Neural crest cell (in vitro differentiated cells): ENCODE measurements at regions not wholly inside any gene's neighbourhood (a gene's known extent, or its start where the extent isn't known, plus 50 kb on each side); places are given as distances from the start of the nearest gene placed in this dataset.

Source experiments
- DNase-seq: peaks from one replicate; pipeline ENCODE4 v3.0.0; 2021; ENCODE audit warnings: low read depth, mixed read lengths, low spot score
- H3K27ac Mint-ChIP-seq: one replicate; pipeline ENCODE4 v1.8.0; 2021; ENCODE audit warnings: mild to moderate bottlenecking, mixed read lengths; ENCODE audit not compliant: unreplicated experiment
- H3K27me3 Mint-ChIP-seq: 2 replicates; pipeline ENCODE4 v1.8.0; 2021; ENCODE audit warnings: low read depth, mild to moderate bottlenecking, mixed read lengths
- H3K36me3 Mint-ChIP-seq: 2 replicates; pipeline ENCODE4 v1.8.0; 2021; ENCODE audit warnings: low read depth, mild to moderate bottlenecking, mixed read lengths
- H3K4me1 Mint-ChIP-seq: 2 replicates; pipeline ENCODE4 v1.8.0; 2021; ENCODE audit warnings: mixed read lengths
- H3K4me3 Mint-ChIP-seq: one replicate; pipeline ENCODE4 v1.8.0; 2021; ENCODE audit warnings: mild to moderate bottlenecking, mixed read lengths
- H3K9me3 Mint-ChIP-seq: 2 replicates; pipeline ENCODE4 v1.8.0; 2021; ENCODE audit warnings: mixed read lengths
- CTCF ChIP-seq: fragments of 200-600 bp; sonication (generic); conservative IDR thresholded peaks from 2 replicates; pipeline ENCODE4 v1.5.0; 2021; ENCODE audit warnings: antibody characterized with exemption, mild to moderate bottlenecking

DNA sequence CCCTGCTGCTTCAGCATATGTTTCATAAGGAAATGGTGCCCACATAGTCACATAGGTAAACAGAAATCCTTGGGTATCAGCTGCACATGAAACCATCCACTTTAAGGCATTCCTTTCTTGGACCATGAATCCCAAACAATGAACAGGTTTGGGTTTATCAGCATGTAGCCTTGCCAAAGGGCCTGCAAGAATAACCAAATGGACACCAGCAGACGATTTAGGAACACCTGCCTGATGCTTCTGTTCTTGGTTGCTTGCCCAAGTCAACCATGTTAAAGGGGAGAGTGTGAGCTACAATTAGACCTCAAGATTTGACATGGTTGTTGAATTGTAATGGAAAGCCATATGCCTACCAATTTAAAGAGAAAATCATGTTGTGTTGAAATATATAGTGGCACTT is 1342.7 kb upstream of the PIK3C3 start:
- Mint-ChIP-seq H3K27me3 (no peaks in the 10 kb centered on the region), H3K9me3 (no peaks in the 10 kb centered on the region), H3K36me3 (no peaks in the 10 kb centered on the region), H3K27ac (no peak overlapping the region), H3K4me1 (no peaks in the 10 kb centered on the region), H3K4me3 (no peak overlapping the region)
- TF ChIP-seq CTCF: no peak
- no peak for DNase-seq

DNA sequence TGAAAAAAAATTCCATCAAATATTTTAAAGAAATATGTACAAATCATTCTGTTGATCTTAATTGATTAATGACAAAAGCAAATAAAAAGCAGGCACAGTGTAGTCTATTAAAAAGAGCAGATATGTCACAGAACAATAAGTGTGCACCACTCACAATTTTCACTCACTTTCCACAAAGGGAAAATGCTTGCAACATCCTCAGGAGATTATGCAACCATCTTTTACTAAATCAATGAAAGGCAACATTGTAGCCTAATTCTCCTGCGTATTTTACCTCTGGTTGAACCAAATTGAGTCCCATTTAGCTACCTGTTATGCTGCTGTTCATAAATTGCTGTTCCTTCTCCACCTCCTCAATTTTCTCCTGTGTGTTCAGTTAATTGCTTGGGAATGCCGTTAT is 1346.8 kb upstream of the PIK3C3 start:
- no peak for DNase-seq
- Mint-ChIP-seq H3K4me1 (no peaks in the 10 kb centered on the region), H3K27ac (no peak overlapping the region), H3K27me3 (no peaks in the 10 kb centered on the region), H3K9me3 (no peaks in the 10 kb centered on the region), H3K4me3 (no peak overlapping the region), H3K36me3 (no peaks in the 10 kb centered on the region)
- no peak for TF ChIP-seq CTCF

GRCh38 chr18:40607542-40608148 is 1347.4 kb upstream of the PIK3C3 start:
- TF ChIP-seq CTCF: no peak
- no peaks in the 10 kb centered on the region for H3K36me3 Mint-ChIP-seq
- no peak overlapping the region for H3K27ac Mint-ChIP-seq
- no peaks in the 10 kb centered on the region for H3K9me3 Mint-ChIP-seq
- no peak overlapping the region for H3K4me3 Mint-ChIP-seq
- no peaks in the 10 kb centered on the region for H3K27me3 Mint-ChIP-seq
- H3K4me1 Mint-ChIP-seq: no peaks in the 10 kb centered on the region
- no peak for DNase-seq

- H3K9me3 Mint-ChIP-seq: no peaks in the 10 kb centered on the region
- H3K27ac Mint-ChIP-seq: no peak overlapping the region
- no peak for DNase-seq
- H3K27me3 Mint-ChIP-seq: no peaks in the 10 kb centered on the region
- H3K4me1 Mint-ChIP-seq: no peaks in the 10 kb centered on the region
- H3K36me3 Mint-ChIP-seq: no peaks in the 10 kb centered on the region
- no peak overlapping the region for H3K4me3 Mint-ChIP-seq
- no peak for TF ChIP-seq CTCF
These were observed 1348.0 kb upstream of the PIK3C3 start for GRCh38 chr18:40606996-40607395.

- H3K4me3 Mint-ChIP-seq: no peak overlapping the region
- no peak for TF ChIP-seq CTCF
- peaks cover 6% of the 10 kb centered on the region for H3K9me3 Mint-ChIP-seq
- H3K27ac Mint-ChIP-seq: no peak overlapping the region
- no peak for DNase-seq
- H3K36me3 Mint-ChIP-seq: peaks cover 2% of the 10 kb centered on the region
- peaks cover 10% of the 10 kb centered on the region for H3K4me1 Mint-ChIP-seq
- H3K27me3 Mint-ChIP-seq: no peaks in the 10 kb centered on the region
These were observed 1371.4 kb upstream of the PIK3C3 start for GRCh38 chr18:40583671-40584070.
